COLO829 (cell line): ENCODE measurements at regions not wholly inside any gene's neighbourhood (a gene's known extent, or its start where the extent isn't known, plus 50 kb on each side); places are given as distances from the start of the nearest gene placed in this dataset.

Experiments used
- DNase-seq: peaks from one replicate; pipeline ENCODE4 v3.0.0; 2012; ENCODE audit warnings: low spot score

GRCh38 chr7:1286946-1287645, 54.4 kb downstream of the UNCX start:
- no peak for DNase-seq

DNA sequence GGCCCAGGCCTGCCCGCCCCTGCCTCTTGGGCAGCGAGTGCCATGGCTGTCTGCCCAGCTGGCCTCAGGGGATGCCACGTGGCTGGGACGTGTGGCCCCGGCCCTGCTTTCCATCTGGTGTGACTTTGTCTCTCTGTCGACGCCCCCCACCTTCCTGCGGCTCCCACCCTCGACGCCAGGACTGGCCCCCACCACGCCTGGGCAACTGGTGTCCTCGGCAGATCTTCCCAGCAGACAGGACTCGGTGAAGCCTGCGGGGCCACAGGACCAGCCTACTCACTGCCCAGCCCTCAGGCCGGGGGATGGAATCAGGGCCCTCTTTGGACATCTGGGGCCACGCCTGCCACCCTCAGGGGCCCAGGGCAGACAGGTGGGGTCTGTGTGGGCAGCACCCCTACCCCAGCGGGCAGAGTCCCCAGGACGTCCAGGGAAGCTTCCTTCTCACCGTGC, 55.1 kb downstream of the UNCX start:
- DNase-seq, result no peak

DNA sequence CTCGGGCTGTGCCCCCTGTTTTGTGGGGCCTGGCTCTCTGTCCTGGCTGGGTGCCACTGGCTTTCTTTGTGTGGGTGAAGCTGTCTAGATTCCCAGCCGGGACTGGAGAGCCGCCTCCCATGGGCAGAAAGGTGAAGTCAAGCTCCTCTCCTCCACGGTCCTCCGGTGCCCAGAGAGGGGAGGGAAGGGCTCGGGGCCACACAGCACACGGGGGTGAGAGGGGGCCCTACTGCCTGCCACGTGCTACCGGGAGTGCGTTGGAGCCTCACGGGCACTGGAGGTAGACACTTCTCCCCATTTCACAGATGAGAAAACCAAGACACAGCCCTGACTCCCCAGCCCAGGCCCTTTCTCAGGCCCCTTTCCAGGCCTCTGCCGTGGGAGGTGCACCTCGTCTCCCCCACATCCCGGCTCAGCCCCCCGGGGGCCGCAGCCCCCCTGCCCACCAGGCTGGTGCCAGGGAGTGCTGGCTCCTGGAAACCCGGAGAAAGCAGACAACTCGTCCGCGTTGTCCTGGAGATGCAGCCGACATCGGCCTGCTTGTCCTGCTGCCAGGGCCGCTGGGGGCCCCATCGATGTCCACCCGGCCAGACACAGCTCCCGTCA, 55.8 kb downstream of the UNCX start:
- DNase-seq, result no peak

DNA sequence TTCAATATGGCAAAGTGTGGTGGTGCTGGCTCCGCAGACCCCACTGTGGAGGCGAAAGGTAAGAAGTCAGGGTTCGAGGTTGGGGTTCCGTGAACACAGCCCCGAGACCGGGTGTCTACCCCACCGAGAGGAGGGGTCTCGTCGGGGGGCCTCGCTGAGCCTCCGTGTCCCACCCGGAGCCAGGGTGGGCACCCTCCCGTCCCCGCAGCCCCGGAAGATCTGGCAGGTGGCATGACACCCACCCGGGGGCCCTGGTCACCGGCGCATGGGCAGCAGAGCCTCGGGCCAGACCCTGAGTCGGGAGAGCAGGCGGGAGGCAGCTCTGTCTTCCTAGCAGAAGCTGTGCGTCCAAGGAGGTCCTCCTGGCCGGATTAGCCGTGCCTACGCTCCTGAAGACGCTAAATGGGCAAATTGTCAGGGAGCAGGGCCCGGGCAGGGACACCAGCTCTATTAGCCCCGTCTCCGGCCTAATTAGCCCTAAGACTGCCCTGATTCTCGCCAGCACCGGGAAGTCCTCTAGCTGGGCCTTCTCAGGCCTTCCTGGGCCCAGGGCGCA, 56.4 kb downstream of the UNCX start:
- no peak for DNase-seq

DNA sequence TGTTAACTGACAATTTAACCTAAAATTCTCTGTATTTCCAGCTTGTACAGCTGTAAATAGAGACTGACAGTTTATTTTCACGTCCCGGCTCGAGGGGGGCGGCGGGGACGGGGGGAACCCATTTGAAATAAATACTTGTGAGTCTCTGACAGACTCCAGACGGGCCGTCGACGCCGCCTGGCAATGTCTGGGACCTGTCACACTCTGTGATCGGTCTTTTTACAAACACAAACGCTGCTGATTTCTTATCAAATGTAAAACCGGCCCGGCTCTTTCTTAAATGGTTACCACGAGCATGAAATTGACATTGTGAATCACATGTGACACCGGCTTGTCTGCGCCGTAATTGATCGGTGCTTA, 57.0 kb downstream of the UNCX start:
- no peak for DNase-seq

GRCh38 chr7:1290026-1290678, 57.5 kb downstream of the UNCX start:
- no peak for DNase-seq

GRCh38 chr7:1290679-1291356, 58.1 kb downstream of the UNCX start:
- no peak for DNase-seq

DNA sequence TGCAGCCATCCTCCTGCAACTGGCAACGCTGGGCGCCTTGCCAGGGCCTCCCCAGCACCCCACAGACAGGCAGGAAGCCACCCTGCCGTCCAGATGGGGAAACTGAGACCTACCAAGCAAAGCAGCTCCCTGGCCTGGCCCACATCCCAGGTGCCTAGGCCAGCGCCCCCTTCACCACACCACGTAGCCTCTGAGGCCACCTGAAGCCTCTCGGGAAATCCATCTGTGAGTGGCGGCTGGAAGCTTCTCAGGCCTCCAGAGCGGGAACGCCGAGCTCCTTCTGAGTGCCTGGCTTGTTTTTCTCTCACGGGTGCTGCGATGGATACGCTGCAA, 58.7 kb downstream of the UNCX start:
- DNase-seq, result no peak

DNA sequence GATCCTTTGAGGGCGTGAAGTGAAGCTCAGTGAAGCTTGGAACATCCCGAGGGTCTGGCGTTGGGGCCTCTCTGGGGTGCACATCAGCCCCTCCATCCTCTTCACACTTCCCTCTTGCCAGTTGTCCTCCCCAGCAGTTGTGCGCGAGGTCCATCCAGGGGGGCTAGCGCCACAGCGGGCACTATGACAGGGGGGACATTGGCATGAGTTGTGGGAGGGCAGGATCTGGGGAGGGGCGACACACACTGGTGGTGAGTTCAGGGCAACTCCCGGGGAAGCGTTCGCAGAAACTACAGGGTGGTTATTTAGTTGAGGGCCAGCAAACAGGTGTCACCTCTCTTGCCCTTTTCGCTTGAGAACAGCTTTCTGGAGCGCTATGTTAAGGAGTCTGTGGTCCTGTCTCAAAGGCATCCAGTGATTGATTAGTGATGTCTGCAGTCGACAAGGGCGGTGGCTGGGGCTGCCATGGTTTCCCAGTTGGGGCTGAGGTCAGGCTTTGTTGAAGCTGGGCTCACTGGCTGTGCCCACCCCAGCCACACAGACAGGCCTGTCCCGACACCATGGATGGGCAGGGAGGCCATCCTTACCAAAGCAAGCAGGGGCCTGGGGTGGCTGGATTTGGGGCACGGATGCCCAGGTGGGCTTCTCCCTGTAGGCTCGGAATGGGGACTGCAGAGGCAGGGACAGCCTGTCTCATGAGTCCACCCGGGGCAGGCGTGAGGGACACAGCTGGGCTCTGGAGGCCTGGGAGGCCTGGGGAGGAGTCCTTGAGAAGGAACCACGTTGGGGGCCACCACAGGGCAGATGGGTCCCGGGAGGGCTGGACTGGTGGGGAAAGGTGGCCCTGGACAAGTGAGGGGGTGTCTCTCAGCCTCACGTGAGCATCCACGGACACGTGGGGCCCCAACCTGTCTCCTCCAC, 59.4 kb downstream of the UNCX start:
- no peak for DNase-seq

GRCh38 chr7:1292972-1293830, 60.5 kb downstream of the UNCX start:
- no peak for DNase-seq

DNA sequence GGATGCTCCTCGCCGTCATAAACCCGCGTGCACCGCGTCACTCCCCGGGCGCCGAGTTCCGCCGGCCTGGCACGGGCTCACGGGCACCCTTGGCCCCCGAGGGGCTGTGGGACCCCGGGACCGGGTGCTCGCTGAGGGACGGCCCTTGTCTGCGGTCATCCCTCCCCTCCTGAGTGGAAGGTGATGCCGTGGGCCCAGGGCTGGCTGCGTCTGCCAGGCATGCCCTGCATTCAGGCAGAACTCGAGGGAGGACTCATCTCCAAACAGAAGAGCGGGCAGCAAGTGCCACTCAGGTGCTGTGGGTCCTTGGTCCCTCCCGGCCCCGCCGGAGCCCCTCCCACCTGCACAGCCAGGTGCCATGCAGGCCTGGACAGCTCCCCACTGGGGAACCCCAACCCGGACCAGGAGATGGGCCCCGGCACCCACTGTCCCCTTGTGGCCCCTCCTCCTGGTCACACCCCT, 61.3 kb downstream of the UNCX start:
- DNase-seq, result no peak

DNA sequence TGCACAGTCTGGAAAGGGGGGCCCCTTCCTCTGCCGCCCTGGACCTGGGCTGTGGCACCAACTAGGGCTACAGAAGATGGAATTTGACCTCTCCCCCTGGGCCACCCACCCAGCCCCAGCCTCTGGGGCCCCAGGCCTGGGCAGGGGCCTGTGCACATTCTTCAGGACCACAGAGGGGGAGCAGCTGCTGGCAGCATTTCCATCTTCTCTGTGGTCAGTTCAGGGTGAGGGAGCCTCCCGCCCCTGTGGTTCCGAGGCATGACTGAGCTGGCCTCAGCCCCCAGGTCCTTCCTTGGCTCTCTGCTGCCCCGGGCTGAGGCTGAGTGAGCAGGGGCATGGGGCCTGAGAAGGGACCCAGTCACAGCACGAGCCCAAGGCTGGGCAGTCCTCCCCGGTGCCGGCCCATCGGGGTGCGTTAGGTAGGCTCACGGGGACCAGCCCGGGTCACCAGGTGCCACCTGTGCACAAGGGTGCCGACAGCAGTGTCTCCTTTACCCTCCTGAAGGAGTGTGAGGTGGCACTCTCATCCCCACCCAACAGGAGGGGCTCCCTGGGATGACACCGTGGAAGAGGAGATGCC, 63.2 kb downstream of the UNCX start:
- no peak for DNase-seq

DNA sequence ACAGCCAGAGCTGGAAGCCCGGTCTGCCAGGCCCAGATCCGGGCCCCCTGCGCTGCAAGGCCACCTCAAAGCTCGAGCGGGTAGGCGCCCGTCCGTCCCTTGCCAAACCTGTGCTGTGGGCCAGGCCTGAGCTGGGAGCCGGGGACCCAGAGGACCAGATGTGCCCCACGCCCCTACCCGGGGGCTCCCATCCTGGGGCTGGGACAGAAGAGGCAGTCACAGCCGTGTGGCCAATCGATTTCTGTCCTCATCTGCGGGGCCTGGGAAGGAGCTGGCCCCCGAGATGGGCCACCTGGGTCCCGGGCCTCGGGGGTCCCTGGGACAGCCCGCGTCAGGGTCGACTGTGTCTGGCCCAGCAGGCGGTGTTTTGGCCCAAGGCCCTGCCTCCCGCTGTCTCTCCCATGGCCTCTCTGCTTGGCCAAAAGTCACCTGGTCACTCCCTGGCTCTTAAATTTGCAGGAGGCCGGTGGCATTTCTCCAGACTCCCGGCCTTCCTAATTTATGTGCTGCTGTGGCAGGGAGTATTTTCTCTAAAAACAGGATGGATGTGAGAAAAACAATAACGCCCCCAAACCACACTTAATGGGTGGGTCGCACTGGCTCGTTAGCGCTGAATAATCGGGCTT, 63.8 kb downstream of the UNCX start:
- DNase-seq, result no peak

DNA sequence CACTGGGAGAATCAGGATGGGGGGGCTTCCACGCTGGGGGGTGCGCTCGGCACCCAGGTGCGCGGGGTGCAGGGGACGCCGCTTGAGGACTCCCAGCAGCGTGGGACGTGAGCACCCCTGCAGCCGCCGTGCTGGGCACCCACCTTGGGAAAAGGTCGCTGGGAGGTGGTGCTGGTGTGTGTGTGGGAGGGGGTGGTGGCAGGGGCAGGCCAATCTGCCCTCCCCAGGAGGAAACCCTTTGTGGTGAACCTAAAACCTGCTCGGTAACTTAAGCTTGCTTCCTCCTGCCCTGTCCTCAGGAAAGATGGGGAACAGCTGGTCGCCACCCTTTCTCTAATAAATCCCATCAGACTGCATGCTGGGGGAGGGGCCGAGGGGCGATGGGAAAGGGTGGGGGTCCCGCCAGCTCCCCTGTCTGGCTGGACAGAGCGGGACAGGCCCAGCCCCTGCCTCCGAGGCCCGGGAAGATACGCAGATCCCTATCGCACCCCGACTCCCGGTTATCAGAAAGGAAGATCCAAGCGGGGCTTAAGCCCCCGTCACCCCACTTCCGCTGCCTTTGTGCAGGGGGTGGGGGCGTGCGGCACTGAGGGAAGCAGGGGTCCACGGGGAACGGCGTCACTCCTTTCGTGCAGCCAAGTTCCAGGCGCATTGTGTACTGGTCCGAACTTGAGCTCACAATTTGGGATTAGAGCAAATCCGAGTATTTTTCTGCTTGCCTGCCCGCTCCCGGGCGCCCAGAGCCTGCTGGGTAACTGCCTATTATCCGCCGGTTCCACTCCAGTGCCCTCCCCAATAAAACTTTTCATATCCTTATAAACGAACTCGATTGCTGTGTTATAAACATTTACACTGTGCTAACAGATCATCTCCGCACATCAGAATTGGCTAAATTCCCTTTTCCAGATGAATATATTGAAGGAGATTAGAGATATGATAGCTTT, 64.6 kb downstream of the UNCX start:
- no peak for DNase-seq

- no peak for DNase-seq
These were observed 65.6 kb downstream of the UNCX start for GRCh38 chr7:1298051-1298930.

DNA sequence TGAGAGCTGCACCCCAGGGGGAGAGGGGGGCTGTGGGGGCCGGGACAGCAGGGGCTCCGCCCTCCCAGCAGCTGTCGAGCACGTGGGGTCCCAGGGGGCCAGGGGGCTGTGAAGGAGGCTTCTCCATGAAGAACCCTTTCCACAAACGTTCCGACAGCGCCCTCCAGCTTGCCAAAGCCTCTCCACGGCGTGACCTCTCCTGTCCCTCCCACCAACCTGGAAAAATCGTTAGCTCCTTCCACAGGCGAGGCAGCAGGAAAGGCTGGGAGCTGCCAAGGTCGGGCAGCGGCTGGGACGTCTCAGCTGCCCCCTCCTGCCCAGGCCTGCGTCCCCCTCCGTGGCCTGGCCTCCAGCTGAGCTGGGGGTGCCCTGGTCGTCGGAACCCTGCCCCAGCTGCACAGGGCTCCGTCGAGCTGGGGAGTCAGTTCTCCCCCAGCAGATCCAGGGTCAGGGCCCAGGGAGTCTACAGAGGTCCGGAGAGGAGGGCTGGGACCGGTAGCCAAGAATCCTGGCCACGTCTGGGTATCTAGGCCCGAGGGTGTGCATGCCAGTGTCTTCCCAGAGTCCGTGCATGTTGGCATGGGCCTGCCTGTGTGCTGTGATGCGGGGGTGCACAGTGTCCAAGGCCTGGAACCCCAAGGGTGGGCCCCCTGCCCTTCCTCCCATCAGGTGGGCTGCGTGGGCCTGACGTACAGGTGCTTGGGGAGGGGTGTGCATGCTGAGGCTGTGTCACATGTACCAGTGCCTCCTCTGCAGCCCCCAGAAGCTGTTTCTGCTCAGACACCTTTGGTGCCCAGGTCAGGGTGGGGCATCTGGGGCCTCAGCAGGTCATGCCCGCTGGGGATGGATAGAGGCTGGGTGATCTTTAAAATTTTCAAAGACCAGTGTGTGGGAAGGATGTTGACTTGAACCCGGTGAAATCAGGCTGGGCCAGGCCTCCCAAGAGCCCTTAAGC, 66.5 kb downstream of the UNCX start:
- DNase-seq, result no peak
